Activated T-helper 2 cell treated with anti-CD3 and anti-CD28 coated beads, Interferon-gamma antibody, Interleukin-2, Interleukin-4, amounts not matched to agents 10 μg/mL and 5 μg/mL and 100 μg/mL, durations not matched to agents 14 hours and 24 hours and 36 hours (primary cell): ENCODE measurements at regions not wholly inside any gene's neighbourhood (a gene's known extent, or its start where the extent isn't known, plus 50 kb on each side); places are given as distances from the start of the nearest gene placed in this dataset.

Experiments used
- DNase-seq: peaks from one replicate; pipeline ENCODE4 v3.0.0; 2021; ENCODE audit warnings: low spot score
- H3K27ac Mint-ChIP-seq: one replicate; pipeline ENCODE4 v1.8.0; 2021; ENCODE audit warnings: mixed read lengths
- H3K27me3 Mint-ChIP-seq: one replicate; pipeline ENCODE4 v1.8.0; 2021; ENCODE audit warnings: low read depth, mixed read lengths
- H3K36me3 Mint-ChIP-seq: one replicate; pipeline ENCODE4 v1.8.0; 2021; ENCODE audit warnings: low read depth, mixed read lengths
- H3K4me1 Mint-ChIP-seq: one replicate; pipeline ENCODE4 v1.8.0; 2021; ENCODE audit warnings: low read depth, mixed read lengths
- H3K4me3 Mint-ChIP-seq: one replicate; pipeline ENCODE4 v1.8.0; 2021; ENCODE audit warnings: low read depth, mild to moderate bottlenecking, moderate library complexity, mixed read lengths
- H3K9me3 Mint-ChIP-seq: one replicate; pipeline ENCODE4 v1.8.0; 2021; ENCODE audit warnings: mixed read lengths
- intact Hi-C: fragments of 100-400 bp; cut with micrococcal nuclease; formaldehyde crosslinking; loops from one replicate; pipeline ENCODE4 v1.15.1; 2023

DNA sequence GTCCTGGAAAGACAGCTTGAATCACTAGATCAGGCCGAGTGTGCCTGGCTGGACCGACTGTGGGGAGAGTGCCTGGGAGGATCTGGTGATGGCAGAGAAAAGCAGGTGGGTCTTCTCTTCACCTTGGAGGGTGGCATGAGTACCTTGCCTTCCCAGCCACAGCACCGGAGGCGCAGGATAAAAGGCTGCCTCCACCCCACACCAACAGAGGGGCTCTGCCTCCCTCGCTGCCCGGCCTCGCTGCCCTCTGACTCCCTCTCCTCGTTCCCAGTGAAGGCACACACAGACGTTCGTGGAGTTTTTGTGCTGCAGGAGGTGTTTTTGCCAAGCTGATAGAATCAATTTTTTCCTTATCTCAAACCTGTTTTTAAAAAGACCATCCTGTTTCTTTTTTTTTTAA lies 71.4 kb upstream of the HAAO start:
- intact Hi-C loops: no loop called here
- Mint-ChIP-seq H3K4me3 (no peak overlapping the region), H3K4me1 (peaks cover 2% of the 10 kb centered on the region), H3K27me3 (no peaks in the 10 kb centered on the region), H3K27ac (no peak overlapping the region), H3K9me3 (peaks cover 5% of the 10 kb centered on the region), H3K36me3 (no peaks in the 10 kb centered on the region)
- DNase-seq: no peak

DNA sequence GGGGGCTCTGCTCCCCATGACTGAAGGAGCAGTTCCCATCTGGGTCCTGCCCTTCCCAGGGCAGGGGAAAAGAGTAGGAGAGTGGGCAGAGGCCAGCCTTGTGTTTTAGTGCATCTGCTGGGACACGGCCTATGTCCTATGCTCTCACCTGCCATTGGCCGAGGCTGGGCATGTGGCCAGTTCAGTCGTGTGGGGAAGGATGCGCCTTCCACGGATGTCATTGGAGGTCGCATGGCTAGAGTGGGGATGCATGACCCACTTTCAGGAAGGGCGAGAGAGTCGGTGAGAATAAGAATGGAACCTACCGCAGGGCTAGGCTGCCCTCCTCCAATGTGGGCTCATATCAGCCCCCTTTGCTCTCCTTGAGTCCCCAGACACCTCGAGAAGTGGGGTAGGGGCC lies 70.9 kb upstream of the HAAO start:
- Mint-ChIP-seq H3K27me3 (no peaks in the 10 kb centered on the region), H3K4me3 (no peak overlapping the region), H3K9me3 (peaks cover 6% of the 10 kb centered on the region), H3K4me1 (peaks cover 2% of the 10 kb centered on the region), H3K36me3 (no peaks in the 10 kb centered on the region), H3K27ac (no peak overlapping the region)
- no peak for DNase-seq
- intact Hi-C loops: no loop called here

DNA sequence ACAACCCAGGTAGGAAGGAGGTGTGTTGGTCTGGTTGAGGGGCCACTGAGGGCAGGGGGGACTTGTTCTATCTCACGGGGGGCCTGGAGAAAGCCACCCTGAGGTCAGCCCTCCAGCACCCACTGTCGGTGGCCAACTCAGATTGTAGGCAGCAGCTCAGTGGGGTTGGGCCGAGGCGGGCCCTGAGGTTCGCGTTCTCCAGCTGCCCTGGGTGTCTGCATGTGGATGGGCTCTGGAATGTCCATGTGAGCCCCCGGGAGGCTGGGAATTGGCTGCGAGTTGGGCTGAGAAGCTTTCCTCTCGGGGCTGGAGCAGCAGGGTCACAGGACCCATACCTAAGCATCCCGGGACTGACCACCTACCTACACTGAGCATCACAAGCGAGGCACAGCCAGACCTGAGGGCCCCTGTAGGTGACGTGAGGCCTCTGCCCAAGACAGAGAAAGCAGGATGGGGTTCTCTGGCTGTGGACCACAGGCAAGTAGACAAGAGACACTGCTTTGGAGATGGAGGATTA lies 70.3 kb upstream of the HAAO start:
- H3K36me3 Mint-ChIP-seq: no peaks in the 10 kb centered on the region
- no peak overlapping the region for H3K4me3 Mint-ChIP-seq
- peaks cover 2% of the 10 kb centered on the region for H3K4me1 Mint-ChIP-seq
- H3K27ac Mint-ChIP-seq: no peak overlapping the region
- no peak for DNase-seq
- peaks cover 10% of the 10 kb centered on the region for H3K9me3 Mint-ChIP-seq
- no peaks in the 10 kb centered on the region for H3K27me3 Mint-ChIP-seq
- intact Hi-C loops: no loop called here

DNA sequence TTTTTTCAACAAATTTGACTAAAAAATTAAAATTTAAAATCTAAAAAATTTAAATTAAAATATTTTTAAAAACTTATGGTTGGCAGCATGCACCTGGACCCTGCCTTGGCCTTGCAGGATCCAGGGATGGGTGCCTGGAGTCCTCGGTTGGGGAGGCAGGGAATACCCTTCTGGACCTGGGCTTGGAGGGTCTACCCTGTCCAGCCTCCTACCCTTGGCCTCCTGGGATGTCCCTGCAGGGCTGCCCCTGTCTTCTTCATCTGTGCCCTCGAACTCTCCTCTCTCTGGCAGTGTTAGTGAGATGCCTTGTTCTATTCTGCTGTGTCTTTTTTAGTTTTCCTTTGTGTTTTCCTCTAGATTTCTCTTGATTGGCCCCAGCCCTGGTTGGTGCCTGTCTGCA lies 68.9 kb upstream of the HAAO start:
- Mint-ChIP-seq H3K4me3 (no peak overlapping the region), H3K27me3 (no peaks in the 10 kb centered on the region), H3K4me1 (peaks cover 2% of the 10 kb centered on the region), H3K27ac (no peak overlapping the region), H3K9me3 (peaks cover 10% of the 10 kb centered on the region), H3K36me3 (no peaks in the 10 kb centered on the region)
- intact Hi-C loops: no loop called here
- DNase-seq: no peak

DNA sequence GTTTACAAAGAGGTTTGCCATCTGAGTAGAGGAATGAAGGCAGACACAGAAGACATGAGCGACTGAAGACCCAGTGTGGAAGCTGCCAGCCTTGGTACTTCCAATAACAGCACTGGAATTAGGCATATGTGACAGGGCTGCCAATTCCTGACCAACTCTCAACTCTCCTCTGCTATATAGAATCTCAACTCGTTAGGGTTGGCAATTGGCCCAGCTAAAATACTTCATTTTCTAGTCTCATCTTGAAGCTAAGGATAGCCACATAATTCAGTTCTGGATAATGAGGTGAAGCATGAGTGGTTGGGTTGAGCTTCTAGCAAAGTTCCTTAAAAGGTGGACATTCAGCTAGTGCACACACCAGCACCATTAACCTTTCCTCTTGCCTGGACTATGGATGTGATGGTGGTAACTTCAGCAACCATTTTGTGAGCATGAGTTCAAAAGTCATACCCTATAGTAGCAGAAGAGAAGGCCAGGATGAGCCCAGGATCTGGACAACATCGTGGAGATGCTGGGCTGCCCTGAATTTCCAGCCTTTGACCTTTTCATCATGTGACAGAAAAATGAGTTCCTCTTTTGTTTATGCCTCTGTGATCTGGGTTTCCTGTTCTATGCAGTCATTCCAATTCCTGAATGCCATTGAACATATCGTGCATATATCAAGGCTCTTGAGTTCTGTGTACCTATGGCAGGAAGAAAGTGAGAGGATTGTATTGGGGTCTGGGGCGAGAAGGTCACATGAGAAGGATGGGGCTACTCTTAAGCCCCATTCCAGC lies 68.1 kb upstream of the HAAO start:
- Mint-ChIP-seq H3K27me3 (no peaks in the 10 kb centered on the region), H3K36me3 (no peaks in the 10 kb centered on the region), H3K9me3 (peaks cover 10% of the 10 kb centered on the region), H3K4me3 (no peak overlapping the region), H3K27ac (no peak overlapping the region), H3K4me1 (peaks cover 2% of the 10 kb centered on the region)
- intact Hi-C loops: no loop called here
- no peak for DNase-seq

DNA sequence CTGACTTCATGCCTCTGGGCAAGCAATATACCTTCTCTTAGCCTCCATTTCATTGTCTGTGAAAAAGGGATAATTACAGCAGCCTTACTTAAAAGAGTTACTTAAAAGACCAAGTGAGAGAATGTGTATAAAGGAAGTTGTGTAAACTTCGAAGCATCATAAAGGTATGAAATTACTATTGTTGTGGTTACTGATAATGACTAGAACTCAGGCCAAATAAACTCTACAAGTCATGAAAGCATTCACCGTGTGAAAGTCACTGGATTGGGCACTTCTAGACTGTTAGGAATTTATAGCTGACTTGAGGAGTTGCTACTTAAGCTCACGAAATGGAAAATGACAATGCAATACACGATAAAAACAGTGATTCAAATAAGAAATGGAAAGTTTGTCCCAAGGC lies 67.4 kb upstream of the HAAO start:
- no peak for DNase-seq
- Mint-ChIP-seq H3K36me3 (no peaks in the 10 kb centered on the region), H3K27me3 (no peaks in the 10 kb centered on the region), H3K4me3 (no peak overlapping the region), H3K9me3 (peaks cover 10% of the 10 kb centered on the region), H3K4me1 (peaks cover 2% of the 10 kb centered on the region), H3K27ac (no peak overlapping the region)
- intact Hi-C loops: loop anchor here (1.0 kb wide), 1 partner anchor 370 kb away; no protein-coding TSS in a partner anchor

DNA sequence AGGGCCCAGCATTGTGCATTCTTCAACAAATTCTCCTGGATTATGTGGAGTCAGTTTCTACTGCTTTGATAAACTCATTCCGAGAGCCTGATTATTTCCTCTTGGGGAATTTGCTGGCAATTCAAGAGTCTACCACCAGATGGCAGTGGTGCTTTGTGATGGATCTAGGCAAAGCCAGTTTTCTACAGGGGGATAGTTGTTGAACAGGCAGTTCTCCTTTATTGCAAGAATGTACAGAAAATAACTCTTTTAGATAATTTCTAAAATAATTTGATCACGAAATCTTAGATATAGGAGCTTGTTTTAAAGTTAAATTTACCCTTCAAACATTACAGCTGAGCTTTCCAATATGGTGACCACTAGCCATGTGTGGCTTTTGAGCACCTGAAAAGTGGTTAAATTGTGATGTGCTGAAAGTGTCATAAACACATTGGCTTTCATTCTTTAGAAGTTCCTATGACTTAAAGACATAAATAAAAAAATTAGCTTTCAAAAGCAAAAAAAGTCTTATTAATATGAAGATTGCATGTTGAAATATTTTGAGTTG lies 66.7 kb upstream of the HAAO start:
- Mint-ChIP-seq H3K4me1 (peaks cover 2% of the 10 kb centered on the region), H3K27ac (no peak overlapping the region), H3K9me3 (peaks cover 10% of the 10 kb centered on the region), H3K4me3 (no peak overlapping the region), H3K36me3 (no peaks in the 10 kb centered on the region), H3K27me3 (no peaks in the 10 kb centered on the region)
- intact Hi-C loops: loop anchor here (1.0 kb wide), 1 partner anchor 370 kb away; no protein-coding TSS in a partner anchor
- DNase-seq: peak; percentile 35

DNA sequence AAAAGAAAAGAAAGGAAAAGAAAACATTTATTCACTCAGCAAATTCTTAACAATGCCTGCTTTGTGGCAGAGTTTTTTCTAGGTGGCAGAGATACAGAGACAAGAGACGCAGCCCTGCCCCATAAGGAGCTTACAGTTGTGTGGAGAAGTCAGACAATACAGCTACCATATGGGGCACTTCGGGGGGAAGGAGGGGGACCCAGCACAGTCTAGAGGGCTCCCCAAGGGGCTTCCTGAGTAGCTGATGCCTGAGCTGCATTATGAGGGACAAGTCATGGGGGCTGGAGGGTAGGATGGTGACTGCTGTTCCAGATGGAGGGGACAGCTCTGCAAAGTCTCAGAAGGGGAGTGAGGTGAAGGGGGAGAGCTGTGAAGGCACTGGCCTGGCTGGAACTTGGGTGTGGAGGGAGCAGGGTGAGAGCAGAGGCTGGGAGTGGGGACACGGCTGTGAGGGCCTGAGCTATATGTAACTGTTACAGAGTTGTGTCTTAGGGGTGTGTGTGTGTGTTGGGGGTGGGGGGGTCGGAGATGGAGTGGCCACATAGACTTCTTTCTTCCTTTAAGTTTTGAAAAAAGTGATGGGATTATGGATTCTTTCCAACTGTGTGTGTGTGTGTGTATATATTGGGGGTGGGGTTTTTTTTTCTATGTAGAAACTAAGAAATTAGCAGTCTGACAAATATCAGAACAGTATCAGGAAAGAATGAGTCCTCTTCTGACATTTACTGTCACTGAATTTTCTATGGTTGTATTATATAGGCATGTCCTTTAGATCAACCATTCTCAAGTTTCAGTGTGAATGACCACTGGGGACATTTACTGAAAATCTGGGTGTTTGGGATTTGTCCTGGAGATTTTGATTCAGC lies 66.0 kb upstream of the HAAO start:
- no peak for DNase-seq
- Mint-ChIP-seq H3K9me3 (peaks cover 10% of the 10 kb centered on the region), H3K4me3 (no peak overlapping the region), H3K4me1 (peaks cover 2% of the 10 kb centered on the region), H3K27ac (no peak overlapping the region), H3K27me3 (no peaks in the 10 kb centered on the region), H3K36me3 (no peaks in the 10 kb centered on the region)
- intact Hi-C loops: loop anchor here (1.0 kb wide), 1 partner anchor 371 kb away; no protein-coding TSS in a partner anchor

DNA sequence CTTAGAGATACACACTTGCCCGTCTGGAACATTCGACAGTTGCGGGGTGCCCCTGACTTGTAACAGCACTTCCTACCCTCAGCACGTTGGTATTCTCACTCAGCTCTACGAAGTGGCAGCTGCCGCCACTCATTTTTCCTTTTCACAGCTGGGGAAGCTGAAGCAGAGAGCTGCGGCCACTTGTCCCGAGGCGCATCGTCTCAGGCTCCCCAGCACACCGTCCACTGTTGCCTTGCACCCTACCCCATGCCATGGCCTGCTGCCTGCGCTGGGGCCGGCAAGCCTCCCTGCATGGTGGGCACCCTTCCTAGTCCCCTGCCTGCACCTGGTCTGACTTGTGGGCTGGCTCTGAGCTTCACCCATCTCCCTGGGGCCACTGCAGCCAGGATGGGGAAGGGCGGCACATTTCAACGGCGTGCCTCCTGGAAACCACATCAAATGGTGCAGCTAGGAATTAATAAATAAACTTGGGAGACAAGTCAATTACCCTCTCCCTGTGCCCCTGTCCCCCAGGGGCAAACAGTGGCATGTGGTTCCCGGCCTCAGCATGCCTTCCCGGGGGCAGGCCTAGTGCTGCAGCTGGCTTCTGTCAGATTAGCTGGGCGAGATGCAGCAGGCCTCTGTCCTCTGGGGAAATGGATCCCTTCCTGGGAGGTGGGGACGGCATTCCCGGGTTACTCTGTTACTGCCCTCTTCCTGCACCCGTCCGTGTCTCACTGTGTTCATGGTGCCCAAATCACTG lies 64.7 kb upstream of the HAAO start:
- H3K36me3 Mint-ChIP-seq: no peaks in the 10 kb centered on the region
- no peak overlapping the region for H3K4me3 Mint-ChIP-seq
- H3K9me3 Mint-ChIP-seq: peaks cover 10% of the 10 kb centered on the region
- intact Hi-C loops: no loop called here
- no peaks in the 10 kb centered on the region for H3K27me3 Mint-ChIP-seq
- no peak overlapping the region for H3K27ac Mint-ChIP-seq
- no peak for DNase-seq
- H3K4me1 Mint-ChIP-seq: peaks cover 2% of the 10 kb centered on the region

DNA sequence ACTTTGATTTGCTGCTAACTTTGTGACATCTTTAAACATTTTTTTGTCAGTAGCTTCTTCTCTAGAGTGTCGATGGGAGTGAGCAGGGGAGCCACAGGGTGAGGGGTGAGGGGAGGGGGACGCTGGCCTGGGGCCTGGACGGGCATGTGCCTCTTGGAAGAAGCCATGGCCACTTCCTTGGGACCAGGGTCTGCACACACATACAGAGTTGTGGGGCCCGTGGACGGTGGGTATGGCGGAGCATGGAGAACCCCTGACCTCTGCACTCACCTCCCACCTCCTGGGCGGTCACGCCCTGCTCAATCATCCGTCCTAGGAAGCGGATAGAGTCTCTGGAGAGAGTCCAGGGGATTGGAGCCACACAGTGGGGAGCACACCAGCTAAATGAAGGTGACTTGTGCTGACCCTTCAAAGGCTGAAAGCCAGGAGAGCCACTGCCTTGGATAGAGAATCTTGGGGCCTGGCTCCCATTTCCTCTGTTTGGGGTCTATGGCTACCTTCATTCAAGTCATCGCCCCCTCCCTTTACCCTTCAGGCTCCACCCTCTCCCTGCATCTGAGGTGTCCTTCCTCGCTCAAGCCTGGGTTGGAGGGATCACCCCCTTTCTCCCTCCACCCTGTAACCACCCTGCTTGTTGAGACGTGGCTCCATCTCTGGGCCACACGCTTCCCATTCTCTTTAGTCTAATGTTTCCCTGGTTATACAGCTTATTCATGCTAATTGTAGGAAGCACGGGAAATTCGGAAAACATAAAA lies 63.9 kb upstream of the HAAO start:
- H3K27ac Mint-ChIP-seq: no peak overlapping the region
- intact Hi-C loops: no loop called here

DNA sequence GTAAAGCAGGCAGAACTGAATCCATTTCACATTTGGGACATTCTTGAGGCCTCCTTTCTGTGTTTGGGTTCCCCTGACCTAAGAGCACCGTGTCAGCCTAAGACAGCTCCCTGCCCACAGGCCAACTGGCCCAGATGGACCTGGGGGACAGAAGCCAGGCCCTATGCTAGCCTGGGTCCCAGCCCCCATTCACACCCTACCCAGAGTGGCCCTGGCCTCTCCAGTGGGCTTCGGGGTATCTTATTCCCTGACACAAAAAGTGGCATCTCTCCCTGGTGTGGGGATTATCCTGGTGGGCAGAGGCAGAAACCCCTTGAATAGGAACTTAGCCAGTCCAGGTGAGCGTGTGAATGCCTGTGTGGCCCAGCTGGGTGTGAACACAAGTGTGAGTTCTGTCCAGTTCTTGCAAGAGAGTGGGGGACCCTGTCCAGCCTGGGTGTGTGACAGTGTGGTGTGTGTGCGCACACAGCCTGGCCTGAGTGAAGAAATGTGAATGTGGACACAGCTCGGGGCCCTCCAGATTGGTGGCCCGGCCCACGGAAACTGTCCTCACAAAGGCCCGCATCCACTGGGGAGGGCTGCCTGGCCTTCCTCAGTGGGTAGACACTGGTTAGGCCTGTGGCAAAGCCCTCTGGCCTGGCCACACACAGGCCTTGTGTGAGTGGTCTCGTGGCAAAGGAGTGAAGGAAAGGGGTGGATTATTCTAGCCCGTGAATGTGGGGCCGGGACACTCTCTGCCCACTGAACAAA lies 63.0 kb upstream of the HAAO start:
- Mint-ChIP-seq H3K27me3 (no peaks in the 10 kb centered on the region), H3K4me1 (peaks cover 2% of the 10 kb centered on the region), H3K9me3 (peaks cover 10% of the 10 kb centered on the region), H3K36me3 (no peaks in the 10 kb centered on the region), H3K27ac (no peak overlapping the region), H3K4me3 (no peak overlapping the region)
- intact Hi-C loops: no loop called here
- DNase-seq: no peak

More for the DNA sequence above, 63.9 kb upstream of the HAAO start:
- Mint-ChIP-seq H3K27me3 (no peaks in the 10 kb centered on the region), H3K9me3 (peaks cover 10% of the 10 kb centered on the region), H3K36me3 (no peaks in the 10 kb centered on the region), H3K4me3 (no peak overlapping the region), H3K4me1 (peaks cover 2% of the 10 kb centered on the region)
- no peak for DNase-seq
